GM20000 (cell line): ENCODE measurements at regions not wholly inside any gene's neighbourhood (a gene's known extent, or its start where the extent isn't known, plus 50 kb on each side); places are given as distances from the start of the nearest gene placed in this dataset.
A peak's percentile ranks its signal among the peaks of the same experiment; 100 is the strongest.

ENCODE experiments used
- DNase-seq: peaks from one replicate; pipeline ENCODE4 v3.0.0; 2012; ENCODE audit warnings: low spot score
- TF ChIP-seq, protein P1 (sequence below): IDR thresholded peaks from 2 replicates; pipeline ENCODE4 v1.5.1; 2012; ENCODE audit warnings: mild to moderate bottlenecking, control low read depth; ENCODE audit errors: extremely low read depth, missing control alignments

DNA sequence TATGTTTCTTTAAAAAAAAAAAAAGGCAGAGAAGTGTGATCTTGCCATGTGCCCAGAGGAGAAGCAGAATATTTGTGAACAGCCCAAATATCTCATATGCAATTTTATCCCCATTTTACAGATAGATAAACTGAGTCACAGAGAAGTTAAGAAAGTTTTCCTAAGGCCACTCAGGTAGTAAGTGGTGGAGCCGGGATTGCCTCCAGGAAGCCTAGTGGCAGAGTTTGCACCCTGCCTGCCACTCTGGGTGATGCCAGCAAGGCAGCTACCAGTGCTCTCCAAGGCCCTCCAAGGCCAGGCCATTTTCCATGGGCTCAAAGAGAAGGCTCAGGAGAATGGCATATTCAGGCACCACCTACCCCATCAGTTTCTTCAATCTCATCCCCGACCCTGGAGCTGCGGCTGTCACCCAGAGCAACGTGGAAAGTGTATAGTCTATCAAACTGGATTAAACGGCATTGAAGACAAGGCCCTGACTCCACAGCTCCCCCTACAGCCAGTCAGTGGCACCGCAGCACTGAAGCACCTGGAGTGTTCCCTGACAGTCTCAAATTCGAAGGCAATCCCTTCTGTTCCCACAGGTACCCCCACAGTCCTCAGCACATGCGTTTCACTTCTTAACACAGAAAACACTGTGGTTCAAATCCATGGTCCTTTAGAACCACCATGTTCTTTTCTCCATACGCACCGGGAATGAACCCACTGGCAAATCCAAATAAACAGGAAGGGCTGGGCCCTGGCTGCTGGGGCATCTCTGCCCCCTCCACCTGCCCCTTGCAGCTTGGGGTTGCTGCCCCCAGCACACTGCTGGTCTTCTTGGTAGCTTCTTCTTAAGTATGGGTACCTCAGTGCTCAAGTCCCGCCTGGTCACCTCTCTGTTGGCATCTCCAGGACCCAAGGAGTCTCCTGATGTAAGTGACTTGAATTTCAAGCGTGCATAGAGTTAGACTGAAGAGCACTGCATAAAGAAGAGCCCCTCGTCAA is 175.3 kb downstream of the INHBB start:
- TF ChIP-seq, protein P1, sequence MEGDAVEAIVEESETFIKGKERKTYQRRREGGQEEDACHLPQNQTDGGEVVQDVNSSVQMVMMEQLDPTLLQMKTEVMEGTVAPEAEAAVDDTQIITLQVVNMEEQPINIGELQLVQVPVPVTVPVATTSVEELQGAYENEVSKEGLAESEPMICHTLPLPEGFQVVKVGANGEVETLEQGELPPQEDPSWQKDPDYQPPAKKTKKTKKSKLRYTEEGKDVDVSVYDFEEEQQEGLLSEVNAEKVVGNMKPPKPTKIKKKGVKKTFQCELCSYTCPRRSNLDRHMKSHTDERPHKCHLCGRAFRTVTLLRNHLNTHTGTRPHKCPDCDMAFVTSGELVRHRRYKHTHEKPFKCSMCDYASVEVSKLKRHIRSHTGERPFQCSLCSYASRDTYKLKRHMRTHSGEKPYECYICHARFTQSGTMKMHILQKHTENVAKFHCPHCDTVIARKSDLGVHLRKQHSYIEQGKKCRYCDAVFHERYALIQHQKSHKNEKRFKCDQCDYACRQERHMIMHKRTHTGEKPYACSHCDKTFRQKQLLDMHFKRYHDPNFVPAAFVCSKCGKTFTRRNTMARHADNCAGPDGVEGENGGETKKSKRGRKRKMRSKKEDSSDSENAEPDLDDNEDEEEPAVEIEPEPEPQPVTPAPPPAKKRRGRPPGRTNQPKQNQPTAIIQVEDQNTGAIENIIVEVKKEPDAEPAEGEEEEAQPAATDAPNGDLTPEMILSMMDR: peak; percentile 52

DNA sequence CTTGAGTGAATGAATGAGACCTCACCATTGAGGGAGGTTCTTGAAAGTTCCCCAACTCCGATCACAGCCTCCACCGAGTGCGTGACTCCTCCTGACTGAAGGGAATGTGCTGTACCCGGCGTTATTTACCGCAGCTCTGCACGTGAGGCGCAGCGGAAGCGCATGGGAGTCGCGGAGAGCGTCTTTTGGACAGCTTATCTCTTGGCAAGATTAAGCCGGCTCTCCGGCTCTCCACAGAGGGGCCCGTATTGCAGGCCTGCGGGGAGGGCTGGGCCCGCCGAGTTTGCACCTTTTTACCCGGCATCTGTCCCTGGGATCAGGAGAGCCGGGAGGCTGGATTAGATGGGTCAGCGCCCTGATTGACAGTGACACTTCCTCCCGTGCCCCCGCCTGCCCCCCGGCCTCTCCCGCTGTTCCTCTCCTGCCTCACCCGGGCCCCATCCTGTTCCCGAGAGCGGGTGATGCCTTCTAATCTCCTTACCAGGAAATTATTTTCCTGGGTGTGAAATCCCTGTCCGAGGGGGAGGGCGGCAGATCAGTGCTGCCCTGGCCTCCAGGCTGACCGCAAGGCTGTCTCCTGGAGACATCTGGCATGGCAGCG is 176.3 kb downstream of the INHBB start:
- TF ChIP-seq, protein P1: no peak
- no peak for DNase-seq

More for the DNA sequence above, 175.3 kb downstream of the INHBB start:
- DNase-seq: peak; percentile 37

DNA sequence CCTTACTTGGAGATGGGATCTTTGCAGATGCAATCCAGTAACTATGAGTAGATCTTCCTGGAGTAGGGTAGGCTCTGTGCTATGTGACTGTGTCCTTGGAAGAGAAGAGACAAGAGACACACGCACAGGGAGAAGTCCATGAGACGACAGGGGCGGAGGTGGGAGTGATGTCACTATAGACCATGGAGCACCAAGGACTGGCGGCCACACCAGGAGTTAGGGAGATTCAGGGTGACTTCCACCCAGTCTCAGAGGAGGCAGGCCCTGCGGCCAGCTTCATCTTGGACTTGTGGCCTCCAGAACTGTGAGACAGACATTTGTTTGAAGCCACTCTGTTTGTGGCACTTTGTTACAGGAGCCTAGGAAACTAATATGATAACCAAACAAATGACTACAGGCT is 177.8 kb downstream of the INHBB start:
- DNase-seq: no peak
- TF ChIP-seq, protein P1: no peak

DNA sequence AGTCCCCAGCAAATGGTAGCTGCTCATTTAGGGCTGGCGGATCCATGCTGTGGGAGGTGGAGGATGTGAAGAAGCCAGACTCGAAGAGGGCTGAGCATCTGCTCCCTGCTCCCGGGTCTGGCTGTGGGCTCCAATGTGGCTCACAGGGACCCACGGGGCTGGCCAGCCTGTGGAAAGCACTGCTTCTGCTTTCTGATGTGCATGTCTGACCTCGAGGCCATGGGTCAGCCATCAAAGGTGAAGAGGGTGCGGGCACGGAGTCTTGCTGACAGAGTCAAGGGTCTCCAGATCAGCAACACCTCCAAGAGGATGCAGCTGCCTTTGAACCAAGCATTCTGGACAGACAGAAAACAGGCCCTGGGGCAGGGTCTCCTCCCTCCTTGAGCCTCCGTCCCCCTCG is 178.2 kb downstream of the INHBB start:
- no peak for DNase-seq
- TF ChIP-seq, protein P1: no peak

DNA sequence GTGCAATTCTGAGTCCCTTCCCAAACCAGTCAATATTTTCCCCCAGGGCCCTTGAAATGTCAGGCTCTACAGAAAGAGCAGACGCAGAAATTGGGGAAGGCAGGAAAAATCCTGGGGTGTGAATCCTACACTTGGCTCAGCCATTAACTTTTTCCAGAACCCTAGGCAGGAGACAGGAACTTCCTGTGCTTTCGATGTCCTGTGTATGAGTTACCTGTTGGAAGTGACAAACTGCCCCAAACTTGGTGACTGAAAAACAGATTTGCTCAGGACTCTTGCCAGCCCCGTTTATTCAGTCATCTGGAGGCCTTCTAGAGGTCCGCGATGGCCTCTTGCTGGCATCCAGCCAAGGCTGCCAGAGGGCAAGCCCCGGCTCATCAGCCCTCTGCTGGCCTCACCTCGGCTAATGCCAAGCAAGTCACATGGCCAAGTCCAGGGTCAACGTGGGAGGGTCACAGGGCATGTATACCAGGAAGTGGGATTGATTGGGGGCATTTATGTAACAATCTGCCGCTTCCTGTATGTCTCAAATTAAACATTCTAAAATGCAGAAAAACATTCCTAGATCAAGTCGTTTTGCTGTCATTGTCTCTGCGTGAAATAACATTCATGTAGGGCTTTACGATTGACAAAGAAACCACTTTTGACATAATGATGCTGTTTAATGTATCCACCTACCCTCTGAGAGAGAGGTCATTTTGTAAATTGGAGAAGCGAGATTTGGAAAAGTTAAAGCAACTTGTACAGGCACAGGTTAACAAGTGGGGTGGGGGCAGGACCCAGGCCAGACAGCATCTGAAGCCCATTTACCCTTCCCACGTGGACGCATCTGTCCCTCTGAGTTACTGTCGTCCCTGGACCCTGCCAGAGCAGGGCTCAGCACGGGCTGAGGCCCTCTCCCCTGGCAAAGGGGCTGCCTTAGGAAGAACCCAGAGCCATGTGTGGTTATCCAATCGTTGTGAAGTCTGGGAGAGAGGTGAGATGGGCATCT is 179.4 kb downstream of the INHBB start:
- TF ChIP-seq, protein P1: no peak
- no peak for DNase-seq

DNA sequence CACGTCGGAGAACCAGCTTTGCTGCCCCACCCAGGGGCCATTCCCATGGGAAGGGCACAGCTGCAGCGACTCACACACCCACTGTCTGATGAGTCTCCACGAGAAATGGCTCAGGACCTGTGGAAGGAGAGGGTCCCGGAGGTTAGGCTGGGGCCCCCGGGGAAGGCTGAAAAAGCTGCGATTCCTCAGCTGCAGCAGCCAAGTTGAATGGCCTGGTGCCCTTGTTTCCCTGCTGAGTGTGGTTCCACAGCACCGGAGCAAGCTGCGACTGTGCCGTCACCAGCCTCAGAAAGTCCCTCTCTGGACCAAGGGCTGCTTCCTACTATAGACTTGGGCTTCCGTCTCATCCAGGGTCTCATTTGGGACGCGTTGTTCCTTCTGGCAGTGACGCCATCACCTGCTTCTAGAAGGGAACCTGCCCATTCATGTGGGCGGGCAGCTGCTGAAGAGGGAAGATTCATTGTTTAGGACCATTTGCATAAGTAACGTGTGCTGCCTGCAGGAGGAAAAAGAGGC is 180.2 kb downstream of the INHBB start:
- no peak for DNase-seq
- TF ChIP-seq, protein P1: no peak
